ENCODE measurements at regions not wholly inside any gene's neighbourhood (a gene's known extent, or its start where the extent isn't known, plus 50 kb on each side); places are given as distances from the start of the nearest gene placed in this dataset.

DNA sequence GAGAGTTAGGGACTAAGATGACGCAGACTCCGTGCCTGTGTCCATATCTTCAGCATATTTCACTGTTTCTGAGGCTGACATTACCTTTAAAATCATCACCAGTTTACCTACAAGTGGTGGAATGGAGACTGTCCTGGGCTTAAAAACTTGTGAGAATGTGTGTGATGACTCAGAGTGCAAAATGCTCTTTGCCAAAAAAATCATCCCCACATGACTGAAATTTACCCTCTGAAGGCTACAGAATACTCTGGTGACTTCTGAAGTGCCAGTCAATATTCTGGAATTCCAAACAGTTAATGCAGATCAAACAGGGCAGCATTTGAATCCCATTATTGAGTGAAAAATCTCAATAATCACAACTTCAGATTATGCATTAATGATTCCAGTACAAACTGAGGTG lies 901.4 kb downstream of the EFNB2 start:
- in situ Hi-C loops (cut with MboI; ENCODE audit: low sequenced_read_pairs, unreplicated experiment), result no loop called here
- TF ChIP-seq, protein P1, sequence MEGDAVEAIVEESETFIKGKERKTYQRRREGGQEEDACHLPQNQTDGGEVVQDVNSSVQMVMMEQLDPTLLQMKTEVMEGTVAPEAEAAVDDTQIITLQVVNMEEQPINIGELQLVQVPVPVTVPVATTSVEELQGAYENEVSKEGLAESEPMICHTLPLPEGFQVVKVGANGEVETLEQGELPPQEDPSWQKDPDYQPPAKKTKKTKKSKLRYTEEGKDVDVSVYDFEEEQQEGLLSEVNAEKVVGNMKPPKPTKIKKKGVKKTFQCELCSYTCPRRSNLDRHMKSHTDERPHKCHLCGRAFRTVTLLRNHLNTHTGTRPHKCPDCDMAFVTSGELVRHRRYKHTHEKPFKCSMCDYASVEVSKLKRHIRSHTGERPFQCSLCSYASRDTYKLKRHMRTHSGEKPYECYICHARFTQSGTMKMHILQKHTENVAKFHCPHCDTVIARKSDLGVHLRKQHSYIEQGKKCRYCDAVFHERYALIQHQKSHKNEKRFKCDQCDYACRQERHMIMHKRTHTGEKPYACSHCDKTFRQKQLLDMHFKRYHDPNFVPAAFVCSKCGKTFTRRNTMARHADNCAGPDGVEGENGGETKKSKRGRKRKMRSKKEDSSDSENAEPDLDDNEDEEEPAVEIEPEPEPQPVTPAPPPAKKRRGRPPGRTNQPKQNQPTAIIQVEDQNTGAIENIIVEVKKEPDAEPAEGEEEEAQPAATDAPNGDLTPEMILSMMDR (IDR thresholded peaks at IDR 0.05; ENCODE audit: borderline replicate concordance, control extremely low read depth, extremely low read depth, insufficient read depth, missing control alignments), result no peak
- DNase-seq (ENCODE audit: low spot score), result no peak

DNA sequence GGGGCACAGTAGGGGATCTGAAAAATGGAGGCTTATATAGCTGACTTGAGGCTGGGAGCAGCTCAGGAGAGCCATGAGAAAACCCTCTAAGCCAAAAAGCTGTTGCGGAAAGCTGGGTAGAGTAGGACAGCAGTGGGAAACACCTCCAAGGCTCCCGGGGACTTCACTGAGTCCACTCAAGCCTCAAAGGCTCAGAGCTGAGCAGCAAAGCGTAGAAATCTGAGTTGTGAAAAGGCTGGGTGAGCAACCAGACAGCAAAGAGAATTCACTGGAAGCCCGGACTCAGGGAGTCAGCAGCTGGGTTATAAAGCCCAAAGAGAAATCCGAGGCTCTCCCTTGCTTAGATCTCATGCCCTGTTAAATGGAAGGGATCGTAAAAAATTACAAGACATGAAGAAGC lies 905.0 kb downstream of the EFNB2 start:
- TF ChIP-seq, protein P1 (IDR thresholded peaks at IDR 0.05; ENCODE audit: borderline replicate concordance, control extremely low read depth, extremely low read depth, insufficient read depth, missing control alignments), result no peak
- DNase-seq (ENCODE audit: low spot score), result no peak
- in situ Hi-C loops (cut with MboI; ENCODE audit: low sequenced_read_pairs, unreplicated experiment), result no loop called here

DNA sequence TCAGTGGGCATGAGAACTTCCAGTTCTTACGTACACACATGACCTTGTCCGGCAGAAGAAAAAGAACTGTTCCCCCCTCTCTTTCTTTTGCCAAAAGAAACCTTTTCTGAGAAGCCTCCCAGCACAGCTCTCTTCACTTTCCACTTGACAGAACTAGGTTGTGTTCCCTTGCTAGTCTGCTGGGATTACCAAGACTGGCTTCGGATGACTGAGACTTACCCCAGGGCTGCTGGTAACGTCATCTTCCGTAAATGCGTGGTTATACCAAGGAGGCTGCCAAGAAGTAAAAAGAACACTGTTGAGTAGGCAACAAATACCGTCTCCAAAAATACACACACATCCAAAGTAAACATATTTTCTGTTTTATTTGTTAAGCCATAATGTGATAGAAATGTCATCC lies 908.2 kb downstream of the EFNB2 start:
- in situ Hi-C loops (cut with MboI; ENCODE audit: low sequenced_read_pairs, unreplicated experiment), result no loop called here
- DNase-seq (ENCODE audit: low spot score), result no peak
- TF ChIP-seq, protein P1 (IDR thresholded peaks at IDR 0.05; ENCODE audit: borderline replicate concordance, control extremely low read depth, extremely low read depth, insufficient read depth, missing control alignments), result no peak

GRCh38 chr13:105625691-105626090 lies 909.8 kb downstream of the EFNB2 start:
- in situ Hi-C loops (cut with MboI; ENCODE audit: low sequenced_read_pairs, unreplicated experiment), result no loop called here
- no peak for DNase-seq (ENCODE audit: low spot score)
- TF ChIP-seq, protein P1 (IDR thresholded peaks at IDR 0.05; ENCODE audit: borderline replicate concordance, control extremely low read depth, extremely low read depth, insufficient read depth, missing control alignments), result no peak

DNA sequence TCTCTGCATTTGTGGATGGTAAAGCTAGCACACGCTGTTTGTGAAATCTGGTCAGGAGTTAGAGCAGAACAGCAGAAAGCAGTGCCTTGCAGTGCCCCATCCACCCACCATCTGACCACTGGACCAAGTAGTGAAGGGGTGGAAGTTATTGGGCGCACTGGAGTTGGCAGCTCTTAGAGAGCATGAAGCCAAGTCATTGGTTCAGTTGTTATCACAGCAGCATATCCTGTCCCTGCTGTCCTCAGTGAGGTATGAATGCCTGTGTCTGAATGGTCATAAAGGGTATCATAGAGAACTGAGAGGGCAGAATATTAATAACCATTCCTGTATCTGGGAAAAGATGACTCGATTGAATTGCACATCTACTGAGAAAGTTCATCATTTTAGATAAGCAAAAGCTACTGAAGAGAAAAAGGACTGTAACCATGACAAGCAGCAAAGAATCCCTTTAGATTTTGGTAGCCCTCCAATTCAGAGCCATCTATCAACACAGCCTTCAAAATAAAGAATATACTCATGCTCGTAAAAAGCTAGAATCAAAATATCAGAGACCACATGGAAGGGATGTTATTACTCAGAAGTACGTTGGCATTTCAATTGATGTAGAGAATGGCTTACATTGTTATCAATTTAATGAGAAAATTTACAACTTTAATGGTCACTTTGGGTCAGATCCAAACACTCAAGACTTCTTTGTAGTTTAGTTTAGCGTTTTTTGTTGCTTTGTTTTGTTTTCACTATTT lies 919.0 kb downstream of the EFNB2 start:
- in situ Hi-C loops (cut with MboI; ENCODE audit: low sequenced_read_pairs, unreplicated experiment), result no loop called here
- no peak for DNase-seq (ENCODE audit: low spot score)
- TF ChIP-seq, protein P1 (IDR thresholded peaks at IDR 0.05; ENCODE audit: borderline replicate concordance, control extremely low read depth, extremely low read depth, insufficient read depth, missing control alignments), result no peak

- DNase-seq (ENCODE audit: low spot score), result no peak
- in situ Hi-C loops (cut with MboI; ENCODE audit: low sequenced_read_pairs, unreplicated experiment), result no loop called here
- TF ChIP-seq, protein P1 (IDR thresholded peaks at IDR 0.05; ENCODE audit: borderline replicate concordance, control extremely low read depth, extremely low read depth, insufficient read depth, missing control alignments), result no peak
Observed at GRCh38 chr13:105612541-105612940, 922.9 kb downstream of the EFNB2 start.

All from GM13976 (cell line).